ENCODE measurements at regions not wholly inside any gene's neighbourhood (a gene's known extent, or its start where the extent isn't known, plus 50 kb on each side); places are given as distances from the start of the nearest gene placed in this dataset.

GRCh38 chr18:38706373-38706772 is 1140.8 kb upstream of the CELF4 start:
- Histone ChIP-seq H3K27ac (ENCODE audit: low read depth, low read length) (no peak overlapping the region), H3K4me1 (ENCODE audit: control insufficient read depth, insufficient read depth, low read length) (no peaks in the 10 kb centered on the region), H3K4me3 (ENCODE audit: low read length) (no peak overlapping the region), H3K36me3 (ENCODE audit: control insufficient read depth, insufficient read depth, low read length) (no peaks in the 10 kb centered on the region), H3K9ac (ENCODE audit: extremely low read depth, low read length, poor library complexity, severe bottlenecking) (no peak overlapping the region), H3K9me3 (ENCODE audit: control insufficient read depth, low read length) (no peaks in the 10 kb centered on the region), H3K27me3 (ENCODE audit: control insufficient read depth, insufficient read depth, low read length, poor library complexity, severe bottlenecking) (peaks cover under 1% of the 10 kb centered on the region)
- H3K36me3 Mint-ChIP-seq (ENCODE audit: low read depth): no peaks in the 10 kb centered on the region
- no peaks in the 10 kb centered on the region for H3K27me3 Mint-ChIP-seq (ENCODE audit: insufficient read depth)
- no peaks in the 10 kb centered on the region for H3K4me1 Mint-ChIP-seq
- DNase-seq: no peak
- H3K9me3 Mint-ChIP-seq: no peaks in the 10 kb centered on the region
- H3K27ac Mint-ChIP-seq: no peak overlapping the region
- TF ChIP-seq, protein P1, sequence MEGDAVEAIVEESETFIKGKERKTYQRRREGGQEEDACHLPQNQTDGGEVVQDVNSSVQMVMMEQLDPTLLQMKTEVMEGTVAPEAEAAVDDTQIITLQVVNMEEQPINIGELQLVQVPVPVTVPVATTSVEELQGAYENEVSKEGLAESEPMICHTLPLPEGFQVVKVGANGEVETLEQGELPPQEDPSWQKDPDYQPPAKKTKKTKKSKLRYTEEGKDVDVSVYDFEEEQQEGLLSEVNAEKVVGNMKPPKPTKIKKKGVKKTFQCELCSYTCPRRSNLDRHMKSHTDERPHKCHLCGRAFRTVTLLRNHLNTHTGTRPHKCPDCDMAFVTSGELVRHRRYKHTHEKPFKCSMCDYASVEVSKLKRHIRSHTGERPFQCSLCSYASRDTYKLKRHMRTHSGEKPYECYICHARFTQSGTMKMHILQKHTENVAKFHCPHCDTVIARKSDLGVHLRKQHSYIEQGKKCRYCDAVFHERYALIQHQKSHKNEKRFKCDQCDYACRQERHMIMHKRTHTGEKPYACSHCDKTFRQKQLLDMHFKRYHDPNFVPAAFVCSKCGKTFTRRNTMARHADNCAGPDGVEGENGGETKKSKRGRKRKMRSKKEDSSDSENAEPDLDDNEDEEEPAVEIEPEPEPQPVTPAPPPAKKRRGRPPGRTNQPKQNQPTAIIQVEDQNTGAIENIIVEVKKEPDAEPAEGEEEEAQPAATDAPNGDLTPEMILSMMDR (conservative IDR thresholded peaks at IDR 0.05): no peak
- WGBS, 2 experiments (ENCODE audit: insufficient coverage in 1 of 2, insufficient read length in 1 of 2): 96 to 100% methylated on average over 4 to 5 of the region's 5 CpGs
- H3K4me3 Mint-ChIP-seq: no peak overlapping the region

DNA sequence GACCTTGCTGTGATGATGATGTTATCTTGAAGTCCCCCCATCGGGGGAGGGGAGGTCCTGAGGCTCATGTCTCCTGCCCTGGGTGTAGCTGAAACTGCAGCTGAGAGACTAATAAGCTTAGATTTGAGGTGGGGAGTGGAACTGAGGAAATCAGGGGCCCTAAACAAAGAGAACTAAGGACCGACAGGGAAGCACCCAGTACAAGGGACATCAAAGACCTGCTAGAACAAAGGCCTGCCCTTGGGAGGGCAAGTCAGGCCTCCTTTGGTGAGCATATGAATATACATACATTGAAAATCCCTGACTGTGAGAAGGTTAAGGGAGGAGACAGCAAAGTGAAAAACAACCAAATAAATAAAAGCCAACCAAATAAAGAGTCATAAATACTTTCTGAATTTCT is 1132.5 kb upstream of the CELF4 start:
- Mint-ChIP-seq H3K36me3 (ENCODE audit: low read depth) (no peaks in the 10 kb centered on the region), H3K4me3 (no peak overlapping the region), H3K27me3 (ENCODE audit: insufficient read depth) (no peaks in the 10 kb centered on the region), H3K27ac (no peak overlapping the region), H3K9me3 (no peaks in the 10 kb centered on the region), H3K4me1 (peaks cover 11% of the 10 kb centered on the region)
- Histone ChIP-seq H3K27ac (ENCODE audit: low read depth, low read length) (no peak overlapping the region), H3K36me3 (ENCODE audit: control insufficient read depth, insufficient read depth, low read length) (no peaks in the 10 kb centered on the region), H3K27me3 (ENCODE audit: control insufficient read depth, insufficient read depth, low read length, poor library complexity, severe bottlenecking) (no peaks in the 10 kb centered on the region), H3K4me3 (ENCODE audit: low read length) (no peak overlapping the region), H3K4me1 (ENCODE audit: control insufficient read depth, insufficient read depth, low read length) (no peaks in the 10 kb centered on the region), H3K9ac (ENCODE audit: extremely low read depth, low read length, poor library complexity, severe bottlenecking) (no peak overlapping the region), H3K9me3 (ENCODE audit: control insufficient read depth, low read length) (no peaks in the 10 kb centered on the region)
- peak; percentile 63 for DNase-seq
- WGBS, 2 experiments (ENCODE audit: insufficient coverage in 1 of 2, insufficient read length in 1 of 2): 0 to 43% methylated on average over 1 to 2 of the region's 2 CpGs
- TF ChIP-seq, protein P1 (conservative IDR thresholded peaks at IDR 0.05): no peak

GRCh38 chr18:38695559-38696280 is 1130.1 kb upstream of the CELF4 start:
- 83 to 91% methylated on average over 1 to 5 of the region's 5 CpGs for WGBS, 2 experiments (ENCODE audit: insufficient coverage in 1 of 2, insufficient read length in 1 of 2)
- no peaks in the 10 kb centered on the region for H3K27me3 Mint-ChIP-seq (ENCODE audit: insufficient read depth)
- no peaks in the 10 kb centered on the region for H3K36me3 ChIP-seq (ENCODE audit: control insufficient read depth, insufficient read depth, low read length)
- no peak overlapping the region for H3K27ac ChIP-seq (ENCODE audit: low read depth, low read length)
- no peaks in the 10 kb centered on the region for H3K27me3 ChIP-seq (ENCODE audit: control insufficient read depth, insufficient read depth, low read length, poor library complexity, severe bottlenecking)
- no peaks in the 10 kb centered on the region for H3K36me3 Mint-ChIP-seq (ENCODE audit: low read depth)
- DNase-seq: no peak
- no peak overlapping the region for H3K4me3 Mint-ChIP-seq
- TF ChIP-seq, protein P1 (conservative IDR thresholded peaks at IDR 0.05): no peak
- no peaks in the 10 kb centered on the region for H3K9me3 Mint-ChIP-seq
- H3K9me3 ChIP-seq (ENCODE audit: control insufficient read depth, low read length): no peaks in the 10 kb centered on the region
- H3K4me1 ChIP-seq (ENCODE audit: control insufficient read depth, insufficient read depth, low read length): no peaks in the 10 kb centered on the region
- no peak overlapping the region for H3K4me3 ChIP-seq (ENCODE audit: low read length)
- H3K27ac Mint-ChIP-seq: no peak overlapping the region
- H3K4me1 Mint-ChIP-seq: peaks cover 11% of the 10 kb centered on the region
- no peak overlapping the region for H3K9ac ChIP-seq (ENCODE audit: extremely low read depth, low read length, poor library complexity, severe bottlenecking)

Measured in endodermal cell (in vitro differentiated cells).